Panc1 (cell line): ENCODE measurements at regions not wholly inside any gene's neighbourhood (a gene's known extent, or its start where the extent isn't known, plus 50 kb on each side); places are given as distances from the start of the nearest gene placed in this dataset.

Experiments
- ATAC-seq: fragments of 200-7000 bp; cut with Tn5 transposase; 2 replicates; pipeline ENCODE4 v1.9.1; 2020; ENCODE audit warnings: mild to moderate bottlenecking, moderate library complexity
- BruUV-seq: library from RNA; stranded (reverse); fragments of 400-500 nt; replicated peaks from 2 replicates; lab custom pipeline; 2021; lab: Mats Ljungman, UMichigan
- CTCF ChIA-PET: fragments of 300-600 bp; sonication (Branson Sonifier 250); formaldehyde crosslinking; loops from one replicate; lab custom pipeline; 2022; ENCODE audit warnings: antibody characterized with exemption; lab: Charles Lee
- POLR2A ChIA-PET: fragments of 300-600 bp; sonication (Branson Sonifier 250); formaldehyde crosslinking; loops from one replicate; lab custom pipeline; 2022; ENCODE audit warnings: antibody characterized with exemption; lab: Charles Lee
- DNase-seq: peaks from one replicate; pipeline ENCODE4 v3.0.0-alpha.2; 2010; ENCODE audit warnings: low read depth, low spot score
- H3K27ac ChIP-seq: 2 replicates; pipeline ENCODE4 v1.5.1; 2011; ENCODE audit warnings: mild to moderate bottlenecking, low read length, inconsistent platforms
- H3K27me3 ChIP-seq: fragments of 200-500 bp; sonication (Bioruptor generic); 2 replicates; pipeline ENCODE4 v1.6.0; 2014; ENCODE audit warnings: low read length, inconsistent platforms; ENCODE audit not compliant: control insufficient read depth, insufficient read depth
- H3K36me3 ChIP-seq: fragments of 200-500 bp; sonication (Bioruptor generic); 2 replicates; pipeline ENCODE4 v1.5.1; 2014; ENCODE audit warnings: inconsistent platforms, mild to moderate bottlenecking, low read length, moderate library complexity; ENCODE audit not compliant: control insufficient read depth, insufficient read depth
- H3K4me1 ChIP-seq: 2 replicates; pipeline ENCODE4 v1.5.1; 2011; ENCODE audit warnings: inconsistent platforms, mild to moderate bottlenecking, low read length, moderate library complexity; ENCODE audit not compliant: control insufficient read depth, insufficient read depth
- H3K4me3 ChIP-seq, 2 experiments: 2 replicates each; pipeline ENCODE4 v1.5.1; 2011 to 2012; ENCODE audit warnings: low read depth in 2 of 2, low read length in 2 of 2, mild to moderate bottlenecking in 2 of 2, inconsistent platforms in 1 of 2, moderate library complexity in 1 of 2
- H3K9me3 ChIP-seq: fragments of 200-500 bp; sonication (Bioruptor generic); 2 replicates; pipeline ENCODE4 v1.5.1; 2014; ENCODE audit warnings: low read depth, mild to moderate bottlenecking, inconsistent platforms, low read length, moderate library complexity; ENCODE audit not compliant: control insufficient read depth, insufficient read depth
- POLR2AphosphoS5 ChIP-seq: IDR thresholded peaks from 2 replicates; pipeline ENCODE4 v1.6.1; 2012; ENCODE audit warnings: mild to moderate bottlenecking, low read depth, low read length, moderate library complexity
- SIN3A ChIP-seq: IDR thresholded peaks from 2 replicates; pipeline ENCODE4 v1.6.1; 2012; ENCODE audit warnings: low read depth, mild to moderate bottlenecking, low read length, moderate library complexity, borderline replicate concordance; ENCODE audit not compliant: insufficient read depth
- TCF7L2 ChIP-seq: IDR thresholded peaks from 2 replicates; pipeline ENCODE4 v1.6.1; 2011; ENCODE audit warnings: mild to moderate bottlenecking, low read depth, low read length, inconsistent platforms
- in situ Hi-C: cut with HindIII; loops from 2 replicates; pipeline ENCODE4 v1.10.0; 2016; ENCODE audit warnings: low sequenced_read_pairs, low pct_unique_long_range_greater_than_20kb
- intact Hi-C: fragments of 100-400 bp; cut with micrococcal nuclease; formaldehyde crosslinking; loops from one replicate; pipeline ENCODE4 v1.10.0; 2022; ENCODE audit not compliant: unreplicated experiment
- TF ChIP-seq, protein P1 (sequence below): fragments of 450-650 bp; IDR thresholded peaks from 2 replicates; pipeline ENCODE4 v1.5.1; 2017; ENCODE audit warnings: mild to moderate bottlenecking
- TF ChIP-seq, protein P2 (sequence below), 2 experiments: IDR thresholded peaks; 2 replicates each; pipeline ENCODE4 v1.6.1; 2011 to 2012; ENCODE audit warnings: low read depth in 2 of 2, control low read depth in 1 of 2, low read length in 1 of 2, mild to moderate bottlenecking in 1 of 2, moderate library complexity in 1 of 2; ENCODE audit not compliant: insufficient read depth in 1 of 2

- Histone ChIP-seq H3K27me3 (peaks cover 9% of the 10 kb centered on the region), H3K27ac (no peak overlapping the region), H3K4me3 (no peak overlapping the region), H3K4me1 (no peaks in the 10 kb centered on the region), H3K36me3 (no peaks in the 10 kb centered on the region), H3K9me3 (no peaks in the 10 kb centered on the region)
- ChIA-PET POLR2A (interaction anchor here (0.6 to 0.7 kb wide), 2 partner anchors 119 to 148 kb away, joined by 3 to 7 read pairs; no protein-coding TSS in a partner anchor), CTCF (no interaction called here)
- no TSS peak for BruUV-seq
- no peak for DNase-seq
- in situ Hi-C loops, result no loop called here
- no peak for ATAC-seq
- intact Hi-C loops, result no loop called here
- TF ChIP-seq, protein P1, sequence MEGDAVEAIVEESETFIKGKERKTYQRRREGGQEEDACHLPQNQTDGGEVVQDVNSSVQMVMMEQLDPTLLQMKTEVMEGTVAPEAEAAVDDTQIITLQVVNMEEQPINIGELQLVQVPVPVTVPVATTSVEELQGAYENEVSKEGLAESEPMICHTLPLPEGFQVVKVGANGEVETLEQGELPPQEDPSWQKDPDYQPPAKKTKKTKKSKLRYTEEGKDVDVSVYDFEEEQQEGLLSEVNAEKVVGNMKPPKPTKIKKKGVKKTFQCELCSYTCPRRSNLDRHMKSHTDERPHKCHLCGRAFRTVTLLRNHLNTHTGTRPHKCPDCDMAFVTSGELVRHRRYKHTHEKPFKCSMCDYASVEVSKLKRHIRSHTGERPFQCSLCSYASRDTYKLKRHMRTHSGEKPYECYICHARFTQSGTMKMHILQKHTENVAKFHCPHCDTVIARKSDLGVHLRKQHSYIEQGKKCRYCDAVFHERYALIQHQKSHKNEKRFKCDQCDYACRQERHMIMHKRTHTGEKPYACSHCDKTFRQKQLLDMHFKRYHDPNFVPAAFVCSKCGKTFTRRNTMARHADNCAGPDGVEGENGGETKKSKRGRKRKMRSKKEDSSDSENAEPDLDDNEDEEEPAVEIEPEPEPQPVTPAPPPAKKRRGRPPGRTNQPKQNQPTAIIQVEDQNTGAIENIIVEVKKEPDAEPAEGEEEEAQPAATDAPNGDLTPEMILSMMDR, result no peak
- no peak for TF ChIP-seq POLR2AphosphoS5
- no peak for TF ChIP-seq TCF7L2
- TF ChIP-seq, protein P2, sequence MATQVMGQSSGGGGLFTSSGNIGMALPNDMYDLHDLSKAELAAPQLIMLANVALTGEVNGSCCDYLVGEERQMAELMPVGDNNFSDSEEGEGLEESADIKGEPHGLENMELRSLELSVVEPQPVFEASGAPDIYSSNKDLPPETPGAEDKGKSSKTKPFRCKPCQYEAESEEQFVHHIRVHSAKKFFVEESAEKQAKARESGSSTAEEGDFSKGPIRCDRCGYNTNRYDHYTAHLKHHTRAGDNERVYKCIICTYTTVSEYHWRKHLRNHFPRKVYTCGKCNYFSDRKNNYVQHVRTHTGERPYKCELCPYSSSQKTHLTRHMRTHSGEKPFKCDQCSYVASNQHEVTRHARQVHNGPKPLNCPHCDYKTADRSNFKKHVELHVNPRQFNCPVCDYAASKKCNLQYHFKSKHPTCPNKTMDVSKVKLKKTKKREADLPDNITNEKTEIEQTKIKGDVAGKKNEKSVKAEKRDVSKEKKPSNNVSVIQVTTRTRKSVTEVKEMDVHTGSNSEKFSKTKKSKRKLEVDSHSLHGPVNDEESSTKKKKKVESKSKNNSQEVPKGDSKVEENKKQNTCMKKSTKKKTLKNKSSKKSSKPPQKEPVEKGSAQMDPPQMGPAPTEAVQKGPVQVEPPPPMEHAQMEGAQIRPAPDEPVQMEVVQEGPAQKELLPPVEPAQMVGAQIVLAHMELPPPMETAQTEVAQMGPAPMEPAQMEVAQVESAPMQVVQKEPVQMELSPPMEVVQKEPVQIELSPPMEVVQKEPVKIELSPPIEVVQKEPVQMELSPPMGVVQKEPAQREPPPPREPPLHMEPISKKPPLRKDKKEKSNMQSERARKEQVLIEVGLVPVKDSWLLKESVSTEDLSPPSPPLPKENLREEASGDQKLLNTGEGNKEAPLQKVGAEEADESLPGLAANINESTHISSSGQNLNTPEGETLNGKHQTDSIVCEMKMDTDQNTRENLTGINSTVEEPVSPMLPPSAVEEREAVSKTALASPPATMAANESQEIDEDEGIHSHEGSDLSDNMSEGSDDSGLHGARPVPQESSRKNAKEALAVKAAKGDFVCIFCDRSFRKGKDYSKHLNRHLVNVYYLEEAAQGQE (IDR thresholded peaks at IDR 0.05; ENCODE audit: insufficient read depth in 1 of 2, low read depth in 2 of 2, low read length in 1 of 2), result no peak
- no peak for TF ChIP-seq SIN3A
Measured at GRCh38 chr17:77610972-77611521, 347.5 kb upstream of the TNRC6C start.

- no TSS peak for BruUV-seq
- CTCF ChIA-PET, result no interaction called here
- peaks cover 9% of the 10 kb centered on the region for H3K27me3 ChIP-seq
Measured at GRCh38 chr17:77611791-77612502, 346.6 kb upstream of the TNRC6C start.

More at GRCh38 chr17:77611791-77612502, 346.6 kb upstream of the TNRC6C start:
- no peak for DNase-seq
- Histone ChIP-seq H3K9me3 (no peaks in the 10 kb centered on the region), H3K27ac (no peak overlapping the region), H3K4me3 (no peak overlapping the region), H3K36me3 (no peaks in the 10 kb centered on the region), H3K4me1 (no peaks in the 10 kb centered on the region)
- no peak for ATAC-seq
- in situ Hi-C loops (no loop called here), intact Hi-C loops (no loop called here)
- POLR2A ChIA-PET, result no interaction called here
- TF ChIP-seq, protein P2 (IDR thresholded peaks at IDR 0.05; ENCODE audit: insufficient read depth in 1 of 2, low read depth in 2 of 2, low read length in 1 of 2), result no peak
- no peak for TF ChIP-seq POLR2AphosphoS5
- no peak for TF ChIP-seq TCF7L2
- TF ChIP-seq, protein P1, result no peak
- TF ChIP-seq SIN3A, result no peak
